GM23338 (cell line): ENCODE measurements at regions not wholly inside any gene's neighbourhood (a gene's known extent, or its start where the extent isn't known, plus 50 kb on each side); places are given as distances from the start of the nearest gene placed in this dataset.

Experiments used
- EZH2 ChIP-seq: fragments of 200-600 bp; sonication (generic); IDR thresholded peaks from one replicate; pipeline ENCODE4 v1.8.0; 2017; ENCODE audit warnings: antibody characterized with exemption, mild to moderate bottlenecking, low read depth; ENCODE audit not compliant: unreplicated experiment
- EZH2phosphoT487 ChIP-seq: fragments of 200-600 bp; sonication (generic); IDR thresholded peaks from one replicate; pipeline ENCODE4 v1.8.1; 2018; ENCODE audit warnings: antibody characterized with exemption; ENCODE audit not compliant: unreplicated experiment
- JUNB ChIP-seq: IDR thresholded peaks from one replicate; pipeline ENCODE4 v1.6.1; 2016; ENCODE audit warnings: antibody characterized with exemption; ENCODE audit not compliant: unreplicated experiment
- NANOG ChIP-seq: IDR thresholded peaks from 2 replicates; pipeline ENCODE4 v1.6.1; 2016; ENCODE audit warnings: antibody characterized with exemption, borderline replicate concordance
- POLR2AphosphoS5 ChIP-seq: IDR thresholded peaks from 2 replicates; pipeline ENCODE4 v1.6.1; 2016; ENCODE audit warnings: antibody characterized with exemption, low read depth
- STAT1 ChIP-seq: IDR thresholded peaks from one replicate; pipeline ENCODE4 v1.6.1; 2016; ENCODE audit warnings: antibody characterized with exemption; ENCODE audit not compliant: unreplicated experiment
- TF ChIP-seq, protein P1 (sequence below), 2 experiments: fragments of 200-600 bp in 1 of 2; sonication (generic) in 1 of 2; conservative IDR thresholded peaks; 2 replicates each; pipeline versions ENCODE4 v1.5.1 to v1.6.1; 2016 to 2017; ENCODE audit warnings: antibody characterized with exemption in 2 of 2, low read depth in 2 of 2, mild to moderate bottlenecking in 2 of 2, moderate library complexity in 1 of 2
- TF ChIP-seq, protein P2 (sequence below): IDR thresholded peaks from one replicate; pipeline ENCODE4 v1.6.1; 2018; ENCODE audit warnings: antibody characterized with exemption; ENCODE audit not compliant: unreplicated experiment
- TF ChIP-seq, protein P3 (sequence below): fragments of 250-450 bp; sonication (Bioruptor Pico); IDR thresholded peaks from 2 replicates; pipeline ENCODE4 v1.5.0; 2020; ENCODE audit warnings: mild to moderate bottlenecking, moderate library complexity

DNA sequence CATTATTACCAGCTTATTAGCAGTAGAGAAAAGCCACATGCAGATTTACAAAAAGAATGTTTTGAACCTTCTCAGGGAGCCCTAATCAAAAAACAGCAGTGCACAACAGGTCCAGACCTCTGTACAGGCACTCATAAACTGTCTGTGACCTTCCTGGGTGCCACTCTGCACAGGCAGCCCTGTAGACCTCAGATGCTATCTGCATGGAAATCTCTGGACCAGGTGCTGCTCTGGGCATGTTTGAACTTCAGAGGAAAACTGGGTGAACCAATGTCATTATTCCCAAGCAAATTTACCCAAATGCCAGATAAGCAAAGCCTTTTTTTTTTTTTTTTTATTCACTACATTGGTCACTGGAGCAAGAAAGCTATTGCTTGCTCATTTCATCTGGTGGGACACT lies 104.2 kb downstream of the NPY start:
- TF ChIP-seq, protein P1, sequence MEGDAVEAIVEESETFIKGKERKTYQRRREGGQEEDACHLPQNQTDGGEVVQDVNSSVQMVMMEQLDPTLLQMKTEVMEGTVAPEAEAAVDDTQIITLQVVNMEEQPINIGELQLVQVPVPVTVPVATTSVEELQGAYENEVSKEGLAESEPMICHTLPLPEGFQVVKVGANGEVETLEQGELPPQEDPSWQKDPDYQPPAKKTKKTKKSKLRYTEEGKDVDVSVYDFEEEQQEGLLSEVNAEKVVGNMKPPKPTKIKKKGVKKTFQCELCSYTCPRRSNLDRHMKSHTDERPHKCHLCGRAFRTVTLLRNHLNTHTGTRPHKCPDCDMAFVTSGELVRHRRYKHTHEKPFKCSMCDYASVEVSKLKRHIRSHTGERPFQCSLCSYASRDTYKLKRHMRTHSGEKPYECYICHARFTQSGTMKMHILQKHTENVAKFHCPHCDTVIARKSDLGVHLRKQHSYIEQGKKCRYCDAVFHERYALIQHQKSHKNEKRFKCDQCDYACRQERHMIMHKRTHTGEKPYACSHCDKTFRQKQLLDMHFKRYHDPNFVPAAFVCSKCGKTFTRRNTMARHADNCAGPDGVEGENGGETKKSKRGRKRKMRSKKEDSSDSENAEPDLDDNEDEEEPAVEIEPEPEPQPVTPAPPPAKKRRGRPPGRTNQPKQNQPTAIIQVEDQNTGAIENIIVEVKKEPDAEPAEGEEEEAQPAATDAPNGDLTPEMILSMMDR (conservative IDR thresholded peaks at IDR 0.05; ENCODE audit: low read depth in 2 of 2), result no peak
- TF ChIP-seq, protein P2, sequence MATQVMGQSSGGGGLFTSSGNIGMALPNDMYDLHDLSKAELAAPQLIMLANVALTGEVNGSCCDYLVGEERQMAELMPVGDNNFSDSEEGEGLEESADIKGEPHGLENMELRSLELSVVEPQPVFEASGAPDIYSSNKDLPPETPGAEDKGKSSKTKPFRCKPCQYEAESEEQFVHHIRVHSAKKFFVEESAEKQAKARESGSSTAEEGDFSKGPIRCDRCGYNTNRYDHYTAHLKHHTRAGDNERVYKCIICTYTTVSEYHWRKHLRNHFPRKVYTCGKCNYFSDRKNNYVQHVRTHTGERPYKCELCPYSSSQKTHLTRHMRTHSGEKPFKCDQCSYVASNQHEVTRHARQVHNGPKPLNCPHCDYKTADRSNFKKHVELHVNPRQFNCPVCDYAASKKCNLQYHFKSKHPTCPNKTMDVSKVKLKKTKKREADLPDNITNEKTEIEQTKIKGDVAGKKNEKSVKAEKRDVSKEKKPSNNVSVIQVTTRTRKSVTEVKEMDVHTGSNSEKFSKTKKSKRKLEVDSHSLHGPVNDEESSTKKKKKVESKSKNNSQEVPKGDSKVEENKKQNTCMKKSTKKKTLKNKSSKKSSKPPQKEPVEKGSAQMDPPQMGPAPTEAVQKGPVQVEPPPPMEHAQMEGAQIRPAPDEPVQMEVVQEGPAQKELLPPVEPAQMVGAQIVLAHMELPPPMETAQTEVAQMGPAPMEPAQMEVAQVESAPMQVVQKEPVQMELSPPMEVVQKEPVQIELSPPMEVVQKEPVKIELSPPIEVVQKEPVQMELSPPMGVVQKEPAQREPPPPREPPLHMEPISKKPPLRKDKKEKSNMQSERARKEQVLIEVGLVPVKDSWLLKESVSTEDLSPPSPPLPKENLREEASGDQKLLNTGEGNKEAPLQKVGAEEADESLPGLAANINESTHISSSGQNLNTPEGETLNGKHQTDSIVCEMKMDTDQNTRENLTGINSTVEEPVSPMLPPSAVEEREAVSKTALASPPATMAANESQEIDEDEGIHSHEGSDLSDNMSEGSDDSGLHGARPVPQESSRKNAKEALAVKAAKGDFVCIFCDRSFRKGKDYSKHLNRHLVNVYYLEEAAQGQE, result no peak
- TF ChIP-seq, protein P3, sequence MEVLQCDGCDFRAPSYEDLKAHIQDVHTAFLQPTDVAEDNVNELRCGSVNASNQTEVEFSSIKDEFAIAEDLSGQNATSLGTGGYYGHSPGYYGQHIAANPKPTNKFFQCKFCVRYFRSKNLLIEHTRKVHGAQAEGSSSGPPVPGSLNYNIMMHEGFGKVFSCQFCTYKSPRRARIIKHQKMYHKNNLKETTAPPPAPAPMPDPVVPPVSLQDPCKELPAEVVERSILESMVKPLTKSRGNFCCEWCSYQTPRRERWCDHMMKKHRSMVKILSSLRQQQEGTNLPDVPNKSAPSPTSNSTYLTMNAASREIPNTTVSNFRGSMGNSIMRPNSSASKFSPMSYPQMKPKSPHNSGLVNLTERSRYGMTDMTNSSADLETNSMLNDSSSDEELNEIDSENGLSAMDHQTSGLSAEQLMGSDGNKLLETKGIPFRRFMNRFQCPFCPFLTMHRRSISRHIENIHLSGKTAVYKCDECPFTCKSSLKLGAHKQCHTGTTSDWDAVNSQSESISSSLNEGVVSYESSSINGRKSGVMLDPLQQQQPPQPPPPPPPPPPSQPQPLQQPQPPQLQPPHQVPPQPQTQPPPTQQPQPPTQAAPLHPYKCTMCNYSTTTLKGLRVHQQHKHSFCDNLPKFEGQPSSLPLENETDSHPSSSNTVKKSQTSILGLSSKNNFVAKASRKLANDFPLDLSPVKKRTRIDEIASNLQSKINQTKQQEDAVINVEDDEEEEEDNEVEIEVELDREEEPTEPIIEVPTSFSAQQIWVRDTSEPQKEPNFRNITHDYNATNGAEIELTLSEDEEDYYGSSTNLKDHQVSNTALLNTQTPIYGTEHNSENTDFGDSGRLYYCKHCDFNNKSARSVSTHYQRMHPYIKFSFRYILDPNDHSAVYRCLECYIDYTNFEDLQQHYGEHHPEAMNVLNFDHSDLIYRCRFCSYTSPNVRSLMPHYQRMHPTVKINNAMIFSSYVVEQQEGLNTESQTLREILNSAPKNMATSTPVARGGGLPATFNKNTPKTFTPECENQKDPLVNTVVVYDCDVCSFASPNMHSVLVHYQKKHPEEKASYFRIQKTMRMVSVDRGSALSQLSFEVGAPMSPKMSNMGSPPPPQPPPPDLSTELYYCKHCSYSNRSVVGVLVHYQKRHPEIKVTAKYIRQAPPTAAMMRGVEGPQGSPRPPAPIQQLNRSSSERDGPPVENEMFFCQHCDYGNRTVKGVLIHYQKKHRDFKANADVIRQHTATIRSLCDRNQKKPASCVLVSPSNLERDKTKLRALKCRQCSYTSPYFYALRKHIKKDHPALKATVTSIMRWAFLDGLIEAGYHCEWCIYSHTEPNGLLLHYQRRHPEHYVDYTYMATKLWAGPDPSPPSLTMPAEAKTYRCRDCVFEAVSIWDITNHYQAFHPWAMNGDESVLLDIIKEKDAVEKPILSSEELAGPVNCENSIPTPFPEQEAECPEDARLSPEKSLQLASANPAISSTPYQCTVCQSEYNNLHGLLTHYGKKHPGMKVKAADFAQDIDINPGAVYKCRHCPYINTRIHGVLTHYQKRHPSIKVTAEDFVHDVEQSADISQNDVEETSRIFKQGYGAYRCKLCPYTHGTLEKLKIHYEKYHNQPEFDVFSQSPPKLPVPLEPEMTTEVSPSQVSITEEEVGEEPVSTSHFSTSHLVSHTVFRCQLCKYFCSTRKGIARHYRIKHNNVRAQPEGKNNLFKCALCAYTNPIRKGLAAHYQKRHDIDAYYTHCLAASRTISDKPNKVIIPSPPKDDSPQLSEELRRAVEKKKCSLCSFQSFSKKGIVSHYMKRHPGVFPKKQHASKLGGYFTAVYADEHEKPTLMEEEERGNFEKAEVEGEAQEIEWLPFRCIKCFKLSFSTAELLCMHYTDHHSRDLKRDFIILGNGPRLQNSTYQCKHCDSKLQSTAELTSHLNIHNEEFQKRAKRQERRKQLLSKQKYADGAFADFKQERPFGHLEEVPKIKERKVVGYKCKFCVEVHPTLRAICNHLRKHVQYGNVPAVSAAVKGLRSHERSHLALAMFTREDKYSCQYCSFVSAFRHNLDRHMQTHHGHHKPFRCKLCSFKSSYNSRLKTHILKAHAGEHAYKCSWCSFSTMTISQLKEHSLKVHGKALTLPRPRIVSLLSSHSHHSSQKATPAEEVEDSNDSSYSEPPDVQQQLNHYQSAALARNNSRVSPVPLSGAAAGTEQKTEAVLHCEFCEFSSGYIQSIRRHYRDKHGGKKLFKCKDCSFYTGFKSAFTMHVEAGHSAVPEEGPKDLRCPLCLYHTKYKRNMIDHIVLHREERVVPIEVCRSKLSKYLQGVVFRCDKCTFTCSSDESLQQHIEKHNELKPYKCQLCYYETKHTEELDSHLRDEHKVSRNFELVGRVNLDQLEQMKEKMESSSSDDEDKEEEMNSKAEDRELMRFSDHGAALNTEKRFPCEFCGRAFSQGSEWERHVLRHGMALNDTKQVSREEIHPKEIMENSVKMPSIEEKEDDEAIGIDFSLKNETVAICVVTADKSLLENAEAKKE, result no peak
- TF ChIP-seq EZH2, result no peak
- no peak for TF ChIP-seq POLR2AphosphoS5
- no peak for TF ChIP-seq NANOG
- no peak for TF ChIP-seq EZH2phosphoT487
- TF ChIP-seq JUNB, result no peak
- TF ChIP-seq STAT1, result no peak
